Mammary epithelial cell (primary cell): ENCODE measurements at regions not wholly inside any gene's neighbourhood (a gene's known extent, or its start where the extent isn't known, plus 50 kb on each side); places are given as distances from the start of the nearest gene placed in this dataset.

Source experiments
- EZH2 ChIP-seq: IDR thresholded peaks from 2 replicates; pipeline ENCODE4 v1.6.1; 2012; ENCODE audit warnings: low read length, inconsistent platforms, borderline replicate concordance
- TF ChIP-seq, protein P1 (sequence below), 2 donors: IDR thresholded peaks in 1 of 2; conservative IDR thresholded peaks in 1 of 2; 2 replicates each; pipeline ENCODE4 v1.5.1; 2011 to 2012; ENCODE audit warnings: inconsistent platforms in 2 of 2, low read length in 2 of 2, mild to moderate bottlenecking in 2 of 2, control low read depth in 1 of 2, low read depth in 1 of 2; ENCODE audit not compliant: insufficient read depth in 1 of 2; ENCODE audit errors: extremely low read depth in 1 of 2

DNA sequence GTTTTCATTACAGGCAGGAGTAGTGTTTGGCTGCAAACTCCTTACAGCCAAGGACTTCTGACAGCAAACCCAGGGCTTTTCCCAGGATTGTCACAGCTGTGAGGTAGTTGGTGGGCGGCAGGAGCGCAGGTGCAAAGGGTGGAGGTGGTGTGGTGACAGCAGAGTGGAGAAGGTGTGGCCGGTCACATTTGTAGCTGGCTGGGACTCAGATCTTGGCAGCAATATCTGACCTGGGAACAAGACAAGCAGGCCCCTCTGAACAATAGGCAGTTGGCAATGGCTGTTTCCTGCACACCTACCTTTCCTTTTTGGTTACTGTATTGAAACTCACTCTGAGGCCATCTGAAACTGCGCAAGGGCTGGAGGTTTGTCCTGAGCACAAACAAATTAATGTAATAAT, 327.3 kb downstream of the COG6 start:
- TF ChIP-seq, protein P1, sequence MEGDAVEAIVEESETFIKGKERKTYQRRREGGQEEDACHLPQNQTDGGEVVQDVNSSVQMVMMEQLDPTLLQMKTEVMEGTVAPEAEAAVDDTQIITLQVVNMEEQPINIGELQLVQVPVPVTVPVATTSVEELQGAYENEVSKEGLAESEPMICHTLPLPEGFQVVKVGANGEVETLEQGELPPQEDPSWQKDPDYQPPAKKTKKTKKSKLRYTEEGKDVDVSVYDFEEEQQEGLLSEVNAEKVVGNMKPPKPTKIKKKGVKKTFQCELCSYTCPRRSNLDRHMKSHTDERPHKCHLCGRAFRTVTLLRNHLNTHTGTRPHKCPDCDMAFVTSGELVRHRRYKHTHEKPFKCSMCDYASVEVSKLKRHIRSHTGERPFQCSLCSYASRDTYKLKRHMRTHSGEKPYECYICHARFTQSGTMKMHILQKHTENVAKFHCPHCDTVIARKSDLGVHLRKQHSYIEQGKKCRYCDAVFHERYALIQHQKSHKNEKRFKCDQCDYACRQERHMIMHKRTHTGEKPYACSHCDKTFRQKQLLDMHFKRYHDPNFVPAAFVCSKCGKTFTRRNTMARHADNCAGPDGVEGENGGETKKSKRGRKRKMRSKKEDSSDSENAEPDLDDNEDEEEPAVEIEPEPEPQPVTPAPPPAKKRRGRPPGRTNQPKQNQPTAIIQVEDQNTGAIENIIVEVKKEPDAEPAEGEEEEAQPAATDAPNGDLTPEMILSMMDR (conservative IDR thresholded peaks at IDR 0.05 in 1 of 2, IDR thresholded peaks at IDR 0.05 in 1 of 2; ENCODE audit: extremely low read depth in 1 of 2, insufficient read depth in 1 of 2, low read depth in 1 of 2, low read length in 2 of 2) = no peak
- no peak for TF ChIP-seq EZH2
